H9 (cell line): ENCODE measurements at regions not wholly inside any gene's neighbourhood (a gene's known extent, or its start where the extent isn't known, plus 50 kb on each side); places are given as distances from the start of the nearest gene placed in this dataset.
A peak's percentile ranks its signal among the peaks of the same experiment; 100 is the strongest.

Experiments
- DNase-seq: peaks from one replicate; pipeline ENCODE4 v3.0.0-alpha.2; 2017
- H2AFZ ChIP-seq: one replicate; pipeline ENCODE4 v1.6.1; 2013; ENCODE audit warnings: mild to moderate bottlenecking, low read length, control low read depth, moderate library complexity
- H2AK5ac ChIP-seq: 2 replicates; pipeline ENCODE4 v1.6.1; 2013; ENCODE audit warnings: low read length, control low read depth, mixed read lengths; ENCODE audit not compliant: insufficient read length
- H2BK120ac ChIP-seq: one replicate; pipeline ENCODE4 v1.6.1; 2013; ENCODE audit warnings: low read depth, mild to moderate bottlenecking, low read length, control low read depth, inconsistent platforms; ENCODE audit not compliant: poor library complexity, severe bottlenecking
- H2BK12ac ChIP-seq: 2 replicates; pipeline ENCODE4 v1.6.1; 2013; ENCODE audit warnings: low read length, control low read depth, mixed read lengths, low read depth; ENCODE audit not compliant: insufficient read length
- H2BK15ac ChIP-seq: 2 replicates; pipeline ENCODE4 v1.6.1; 2013; ENCODE audit warnings: low read depth, low read length, control low read depth
- H2BK20ac ChIP-seq: one replicate; pipeline ENCODE4 v1.6.1; 2013; ENCODE audit warnings: low read depth, mild to moderate bottlenecking, low read length, control low read depth, inconsistent platforms; ENCODE audit not compliant: poor library complexity, severe bottlenecking
- H2BK5ac ChIP-seq: 2 replicates; pipeline ENCODE4 v1.6.1; 2013; ENCODE audit warnings: low read length, control low read depth, mixed read lengths; ENCODE audit not compliant: insufficient read length
- H3K14ac ChIP-seq: 2 replicates; pipeline ENCODE4 v1.6.1; 2013; ENCODE audit warnings: low read length, control low read depth; ENCODE audit not compliant: insufficient read depth
- H3K18ac ChIP-seq: 2 replicates; pipeline ENCODE4 v1.6.1; 2013; ENCODE audit warnings: low read depth, mild to moderate bottlenecking, mixed read lengths, low read length, control low read depth; ENCODE audit not compliant: insufficient read length
- H3K23ac ChIP-seq: 2 replicates; pipeline ENCODE4 v1.6.1; 2013; ENCODE audit warnings: low read length, control low read depth, mixed read lengths, low read depth; ENCODE audit not compliant: insufficient read length
- H3K23me2 ChIP-seq: 2 replicates; pipeline ENCODE4 v1.6.1; 2013; ENCODE audit warnings: low read depth, mild to moderate bottlenecking, mixed read lengths, low read length, control low read depth; ENCODE audit not compliant: insufficient read length, poor library complexity, severe bottlenecking
- H3K27ac ChIP-seq: 2 replicates; pipeline ENCODE4 v1.5.1; 2013; ENCODE audit warnings: low read length, control low read depth, mixed read lengths, low read depth; ENCODE audit not compliant: insufficient read length
- H3K27me3 ChIP-seq: 2 replicates; pipeline ENCODE4 v1.6.1; 2013; ENCODE audit warnings: low read length, control low read depth, inconsistent platforms; ENCODE audit not compliant: insufficient read depth
- H3K4ac ChIP-seq: 2 replicates; pipeline ENCODE4 v1.6.1; 2013; ENCODE audit warnings: low read depth, mild to moderate bottlenecking, control low read depth, inconsistent platforms, low read length, moderate library complexity
- H3K4me1 ChIP-seq: 2 replicates; pipeline ENCODE4 v1.6.1; 2013; ENCODE audit warnings: low read length, control low read depth, inconsistent platforms; ENCODE audit not compliant: insufficient read depth
- H3K4me2 ChIP-seq: 2 replicates; pipeline ENCODE4 v1.6.1; 2013; ENCODE audit warnings: low read length, control low read depth, mixed read lengths; ENCODE audit not compliant: insufficient read length, insufficient read depth
- H3K56ac ChIP-seq: 2 replicates; pipeline ENCODE4 v1.6.1; 2013; ENCODE audit warnings: low read depth, mild to moderate bottlenecking, mixed read lengths, low read length, control low read depth; ENCODE audit not compliant: insufficient read length
- H3K79me1 ChIP-seq: 2 replicates; pipeline ENCODE4 v1.6.1; 2013; ENCODE audit warnings: low read depth, mild to moderate bottlenecking, moderate library complexity, low read length, control low read depth, inconsistent platforms; ENCODE audit not compliant: insufficient read depth, poor library complexity, severe bottlenecking
- H3K79me2 ChIP-seq: 2 replicates; pipeline ENCODE4 v1.6.1; 2013; ENCODE audit warnings: low read length, control low read depth, inconsistent platforms; ENCODE audit not compliant: insufficient read depth
- H3K9ac ChIP-seq: 2 replicates; pipeline ENCODE4 v1.6.1; 2013; ENCODE audit warnings: low read length, control low read depth, mixed read lengths; ENCODE audit not compliant: insufficient read length; ENCODE audit errors: extremely low read depth
- H3K9me3 ChIP-seq: one replicate; pipeline ENCODE4 v1.6.1; 2013; ENCODE audit warnings: low read depth, low read length, inconsistent platforms; ENCODE audit not compliant: control insufficient read depth
- H3T11ph ChIP-seq: one replicate; pipeline ENCODE4 v1.6.1; 2013; ENCODE audit warnings: mild to moderate bottlenecking, low read length, control low read depth, inconsistent platforms
- H4K20me1 ChIP-seq: one replicate; pipeline ENCODE4 v1.6.1; 2013; ENCODE audit not compliant: control insufficient read depth, insufficient read length, insufficient read depth
- H4K5ac ChIP-seq: 2 replicates; pipeline ENCODE4 v1.6.1; 2013; ENCODE audit warnings: low read depth, mild to moderate bottlenecking, mixed read lengths, low read length, control low read depth; ENCODE audit not compliant: insufficient read length
- H4K8ac ChIP-seq: replicated peaks from 2 replicates; pipeline ENCODE4 v1.6.1; 2013; ENCODE audit warnings: low read length, control low read depth, mixed read lengths, low read depth; ENCODE audit not compliant: insufficient read length
- H4K91ac ChIP-seq: 2 replicates; pipeline ENCODE4 v1.6.1; 2013; ENCODE audit warnings: low read depth, mild to moderate bottlenecking, moderate library complexity, mixed read lengths, low read length, control low read depth; ENCODE audit not compliant: insufficient read length
- H3K27ac Mint-ChIP-seq, 3 experiments: 2 replicates in 2 of 3; 3 replicates in 1 of 3; pipeline ENCODE4 v1.8.0; 2020 to 2021; ENCODE audit warnings: mixed read lengths in 3 of 3, mild to moderate bottlenecking in 1 of 3, moderate library complexity in 1 of 3
- H3K27me3 Mint-ChIP-seq: 2 replicates; pipeline ENCODE4 v1.8.0; 2021; ENCODE audit warnings: low read depth, mild to moderate bottlenecking, moderate library complexity, mixed read lengths
- H3K36me3 Mint-ChIP-seq, 3 experiments: 2 replicates in 2 of 3; 3 replicates in 1 of 3; pipeline ENCODE4 v1.8.0; 2020 to 2021; ENCODE audit warnings: low read depth in 3 of 3, mixed read lengths in 3 of 3; ENCODE audit not compliant: insufficient read depth in 1 of 3
- H3K4me1 Mint-ChIP-seq, 2 experiments: 2 replicates each; pipeline ENCODE4 v1.8.0; 2020; ENCODE audit warnings: mixed read lengths in 2 of 2
- H3K4me3 Mint-ChIP-seq, 2 experiments: 2 replicates in 1 of 2; 3 replicates in 1 of 2; pipeline ENCODE4 v1.8.0; 2020 to 2021; ENCODE audit warnings: mild to moderate bottlenecking in 2 of 2, mixed read lengths in 2 of 2, moderate library complexity in 1 of 2
- H3K9me3 Mint-ChIP-seq, 2 experiments: 2 replicates in 1 of 2; 3 replicates in 1 of 2; pipeline ENCODE4 v1.8.0; 2020; ENCODE audit warnings: mild to moderate bottlenecking in 2 of 2, mixed read lengths in 2 of 2, moderate library complexity in 1 of 2
- CTCF ChIP-seq: fragments of 200-600 bp; sonication (generic); conservative IDR thresholded peaks from 3 replicates; pipeline ENCODE4 v1.8.0; 2021; ENCODE audit warnings: antibody characterized with exemption, mild to moderate bottlenecking
- WGBS: extraction: QIAGEN DNeasy Blood & Tissue Kit; methylation state at CpG from one replicate; pipeline ENCODE4 v1.1.7; 2013; ENCODE audit warnings: missing lambda C conversion rate, low lambda C conversion rate, mixed read lengths; ENCODE audit not compliant: insufficient read length; ENCODE audit errors: extremely low coverage; 5-methylcytosine and 5-hydroxymethylcytosine counted together

GRCh38 chr4:114178392-114178791 lies 198.9 kb upstream of the ARSJ start:
- no peak overlapping the region for H3K4me3 Mint-ChIP-seq
- H2AFZ ChIP-seq: no peak overlapping the region
- DNase-seq: no peak

More at GRCh38 chr4:114178392-114178791, 198.9 kb upstream of the ARSJ start:
- H3K14ac ChIP-seq: no peak overlapping the region
- Mint-ChIP-seq H3K27me3 (no peaks in the 10 kb centered on the region), H3K27ac (no peak overlapping the region), H3K4me1 (no peaks in the 10 kb centered on the region), H3K9me3 (peaks cover 13 to 20% of the 10 kb centered on the region in 2 experiments), H3K36me3 (peaks cover 7 to 23% (median 15%) of the 10 kb centered on the region in 3 experiments)
- H3K4me1 ChIP-seq: no peaks in the 10 kb centered on the region
- H2BK120ac ChIP-seq: no peak overlapping the region
- no peaks in the 10 kb centered on the region for H3K23me2 ChIP-seq
- no peak overlapping the region for H2BK5ac ChIP-seq
- no peak overlapping the region for H3K23ac ChIP-seq
- no peaks in the 10 kb centered on the region for H3K27me3 ChIP-seq
- H3K9me3 ChIP-seq: no peaks in the 10 kb centered on the region
- no peak overlapping the region for H3K4me2 ChIP-seq
- peak overlapping the region; percentile 67 for H4K8ac ChIP-seq
- H4K5ac ChIP-seq: no peak overlapping the region
- no peaks in the 10 kb centered on the region for H3K79me2 ChIP-seq
- H3T11ph ChIP-seq: no peak overlapping the region
- H2AK5ac ChIP-seq: no peak overlapping the region
- no peak overlapping the region for H3K56ac ChIP-seq
- H3K79me1 ChIP-seq: no peaks in the 10 kb centered on the region
- H3K9ac ChIP-seq: no peak overlapping the region
- no peak overlapping the region for H2BK15ac ChIP-seq
- H4K91ac ChIP-seq: no peak overlapping the region
- no CpG with 5 or more reads among the region's 1 CpG for WGBS
- no peak overlapping the region for H2BK20ac ChIP-seq
- no peak overlapping the region for H2BK12ac ChIP-seq
- H3K18ac ChIP-seq: no peak overlapping the region
- H3K27ac ChIP-seq: no peak overlapping the region
- no peak overlapping the region for H3K4ac ChIP-seq
- TF ChIP-seq CTCF: no peak
- no peaks in the 10 kb centered on the region for H4K20me1 ChIP-seq
